ENCODE measurements at regions not wholly inside any gene's neighbourhood (a gene's known extent, or its start where the extent isn't known, plus 50 kb on each side); places are given as distances from the start of the nearest gene placed in this dataset.

DNA sequence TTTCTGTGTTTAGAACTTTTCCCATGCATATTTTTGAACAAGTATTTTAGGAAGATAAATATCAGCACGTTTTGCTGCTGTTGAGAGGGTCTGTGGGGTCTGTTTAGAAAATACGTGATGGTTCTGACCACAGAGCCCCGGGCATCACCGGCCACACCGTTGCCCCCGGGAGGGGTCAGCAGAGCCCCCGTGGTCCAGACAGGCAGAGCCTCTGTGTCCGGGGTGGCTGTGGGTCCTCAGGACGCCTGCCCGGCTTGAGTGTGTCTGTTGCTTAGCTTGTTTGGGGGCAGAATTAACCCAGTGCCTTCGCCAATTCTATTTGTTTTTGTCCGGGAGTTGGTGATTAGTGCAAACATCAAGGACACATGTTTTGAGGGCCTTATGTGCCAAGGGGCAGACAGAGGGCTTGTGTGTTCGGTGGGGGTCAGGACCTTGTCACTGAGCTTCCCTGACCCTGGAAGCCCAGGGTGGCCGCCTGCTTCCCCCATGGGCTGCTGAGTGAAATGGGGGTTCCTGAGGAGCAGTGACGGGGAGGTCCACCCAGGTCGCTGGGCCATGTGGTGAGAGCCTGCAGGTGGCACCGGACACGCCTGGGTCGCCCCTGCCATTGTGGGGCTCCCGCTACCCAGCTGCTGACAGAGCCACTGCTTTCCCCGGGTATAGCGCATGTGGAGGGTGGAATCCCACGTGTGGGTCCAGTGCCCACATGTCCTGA, 122.2 kb downstream of the SIK1 start:
- DNase-seq (ENCODE audit: low read depth): no peak

DNA sequence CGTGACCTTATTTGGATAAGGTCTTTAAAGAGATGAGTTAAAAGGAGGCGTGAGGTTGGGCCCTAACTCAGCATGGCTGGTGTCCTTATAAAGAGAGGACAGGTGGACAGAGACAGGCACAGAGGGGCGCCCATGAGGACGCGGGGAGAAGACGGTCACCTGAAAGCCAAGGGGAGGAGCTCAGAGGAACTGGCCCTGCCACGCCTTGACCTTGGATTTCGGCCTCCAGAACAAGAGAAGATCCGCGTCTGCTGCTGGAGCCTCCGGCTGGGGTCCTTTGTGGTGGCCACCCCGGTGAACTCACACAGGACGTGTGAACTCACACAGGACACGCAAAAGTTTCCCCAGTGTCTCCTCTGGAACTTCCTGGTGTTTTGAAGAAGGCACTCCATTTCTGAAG, 122.7 kb downstream of the SIK1 start:
- no peak for DNase-seq (ENCODE audit: low read depth)

DNA sequence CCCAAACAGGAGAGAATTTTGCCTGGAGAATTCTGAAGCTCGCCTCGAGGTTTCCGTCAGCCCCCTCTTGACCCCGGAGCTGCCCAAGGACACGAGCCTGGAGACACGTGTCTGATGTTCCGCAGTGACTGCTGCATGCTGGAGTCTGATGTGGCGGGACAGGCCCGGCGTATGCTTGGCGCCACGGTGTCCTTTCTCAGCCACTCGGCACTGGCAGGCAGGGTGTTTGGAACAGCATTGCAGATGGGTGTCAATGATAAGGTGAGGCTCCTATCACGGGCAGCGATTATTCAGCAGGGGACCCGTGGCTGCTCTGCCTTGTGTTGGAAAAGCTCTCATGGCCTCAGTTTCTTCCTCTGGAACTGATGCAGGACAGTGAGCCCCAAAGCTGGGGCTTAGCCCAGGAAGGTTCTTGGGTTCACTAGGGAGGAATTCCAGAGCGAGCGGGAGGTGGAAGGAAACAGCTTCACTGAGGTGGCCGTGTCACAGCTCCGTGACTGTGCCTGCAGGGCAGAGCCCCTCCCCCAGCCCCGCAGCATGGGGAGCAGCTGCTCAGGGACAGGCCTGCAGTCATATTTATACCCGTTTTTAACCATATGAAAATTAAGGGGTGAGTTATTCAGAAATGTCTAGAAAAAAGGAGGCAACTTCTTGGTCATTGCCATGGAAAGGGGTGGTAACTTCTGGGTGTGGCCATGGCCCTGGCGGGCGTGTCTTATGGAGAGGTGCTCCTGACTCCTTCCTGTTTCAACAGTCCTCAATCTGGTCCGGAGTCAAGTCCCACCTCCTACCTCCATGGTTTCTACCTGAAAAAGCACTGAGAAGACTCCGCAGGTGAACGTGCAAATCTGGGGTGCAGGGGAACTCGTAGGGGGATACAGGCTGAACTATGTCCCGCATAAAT, 123.4 kb downstream of the SIK1 start:
- no peak for DNase-seq (ENCODE audit: low read depth)

GRCh38 chr21:43302769-43303168, 124.2 kb downstream of the SIK1 start:
- DNase-seq (ENCODE audit: low read depth): no peak

DNA sequence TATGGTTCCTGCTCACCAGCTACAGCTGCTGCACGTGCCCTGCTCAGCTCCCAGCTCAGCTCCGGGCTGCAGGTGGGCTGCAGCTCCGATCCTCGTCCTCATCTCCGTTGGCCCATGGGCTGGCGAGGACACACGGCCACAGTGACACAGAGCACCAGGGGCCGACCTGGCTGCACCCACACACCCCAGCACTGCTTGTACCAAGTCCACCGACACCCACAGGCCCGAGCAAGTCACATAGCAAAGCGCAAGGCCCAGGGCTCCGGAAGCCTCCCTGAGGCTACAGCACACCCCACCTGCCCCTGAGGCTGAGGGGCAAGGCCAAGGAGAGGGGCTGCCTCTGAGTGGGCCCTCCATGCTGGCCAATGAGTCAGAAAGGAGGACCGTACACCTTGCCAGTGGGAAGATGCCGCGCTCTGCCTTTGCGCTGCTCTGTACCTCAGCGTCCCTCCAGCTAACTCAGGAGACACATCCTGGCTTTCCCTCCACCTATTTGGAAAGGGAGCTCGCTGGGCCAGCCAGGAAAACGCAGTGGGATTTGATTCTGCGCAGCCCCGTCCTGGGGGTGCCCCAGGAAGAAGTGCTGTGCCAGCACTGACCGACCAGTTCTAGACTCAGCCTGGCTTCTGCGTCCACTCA, 124.8 kb downstream of the SIK1 start:
- DNase-seq (ENCODE audit: low read depth): no peak

DNA sequence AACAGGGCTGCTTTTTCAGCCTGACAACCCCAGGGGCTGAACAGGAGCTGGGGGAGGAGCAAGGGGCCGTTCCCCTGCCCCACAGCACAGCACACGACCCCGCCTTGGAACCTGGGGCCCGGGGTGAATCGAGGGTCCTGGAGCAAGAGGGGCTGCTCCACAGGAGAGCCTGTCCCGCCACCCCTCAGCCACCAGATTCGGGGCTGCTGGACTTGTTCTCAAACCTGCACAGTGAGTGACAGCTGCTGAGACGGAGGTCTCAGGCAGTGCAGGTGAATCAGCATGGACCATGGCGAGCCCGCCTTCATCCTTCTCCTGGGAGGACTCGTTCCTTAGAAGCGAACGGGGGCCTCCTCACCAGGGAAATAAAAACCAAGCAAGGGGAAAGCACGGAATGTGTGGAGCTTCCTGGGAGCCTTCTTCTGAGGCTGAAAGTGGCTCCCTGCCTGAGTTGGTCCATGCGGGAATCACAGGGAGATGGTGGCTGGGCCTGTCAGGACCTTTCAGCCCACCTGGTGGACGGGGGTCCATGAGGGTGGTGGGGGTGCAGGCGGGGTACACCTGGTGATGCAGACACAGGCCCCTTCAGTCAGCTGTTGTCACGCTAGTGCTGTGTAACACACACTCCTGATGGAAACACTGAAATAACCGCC, 125.4 kb downstream of the SIK1 start:
- no peak for DNase-seq (ENCODE audit: low read depth)

- DNase-seq (ENCODE audit: low read depth): no peak
These were observed 126.2 kb downstream of the SIK1 start for GRCh38 chr21:43300496-43301408.

DNA sequence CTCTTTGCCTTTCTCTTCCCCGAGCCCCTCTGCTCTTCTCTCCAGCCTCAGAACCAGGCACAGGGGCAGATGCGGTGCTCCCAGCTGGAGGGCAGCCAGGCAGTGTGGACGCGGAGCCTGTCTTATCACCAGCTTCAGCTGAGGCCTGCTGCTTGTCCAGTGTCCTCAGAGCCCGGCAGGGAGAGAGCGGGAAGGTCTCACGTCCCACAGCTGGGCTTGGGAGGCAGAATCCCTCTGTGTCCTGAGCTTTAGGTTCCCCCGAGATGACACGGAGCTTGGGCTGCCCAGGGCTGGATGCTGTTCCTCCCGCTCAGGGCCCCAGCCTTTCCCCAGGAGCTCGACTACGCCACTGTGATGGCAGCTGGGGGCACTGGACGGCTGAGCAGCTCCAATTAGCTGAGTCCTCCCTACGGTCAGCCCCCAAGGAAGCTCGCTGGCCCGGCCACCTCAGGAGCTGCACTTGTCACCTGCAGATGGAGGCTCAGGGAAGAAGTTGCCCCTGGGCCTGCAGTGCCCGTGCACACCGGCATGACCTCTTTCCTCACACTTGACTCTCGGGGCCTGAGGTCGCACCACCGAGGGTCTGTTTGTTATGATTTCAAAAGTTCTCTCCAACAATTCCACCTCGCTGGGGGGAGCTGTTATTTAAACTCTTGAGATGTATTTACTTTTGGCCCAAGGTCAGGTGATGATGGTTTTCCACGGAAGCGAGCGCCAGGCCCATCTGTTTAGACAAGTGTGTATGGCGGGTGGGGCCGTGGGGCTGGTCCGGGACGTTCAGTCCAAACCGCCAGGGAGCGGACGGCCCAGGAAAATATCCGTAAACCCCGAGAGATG, 127.3 kb downstream of the SIK1 start:
- no peak for DNase-seq (ENCODE audit: low read depth)

DNA sequence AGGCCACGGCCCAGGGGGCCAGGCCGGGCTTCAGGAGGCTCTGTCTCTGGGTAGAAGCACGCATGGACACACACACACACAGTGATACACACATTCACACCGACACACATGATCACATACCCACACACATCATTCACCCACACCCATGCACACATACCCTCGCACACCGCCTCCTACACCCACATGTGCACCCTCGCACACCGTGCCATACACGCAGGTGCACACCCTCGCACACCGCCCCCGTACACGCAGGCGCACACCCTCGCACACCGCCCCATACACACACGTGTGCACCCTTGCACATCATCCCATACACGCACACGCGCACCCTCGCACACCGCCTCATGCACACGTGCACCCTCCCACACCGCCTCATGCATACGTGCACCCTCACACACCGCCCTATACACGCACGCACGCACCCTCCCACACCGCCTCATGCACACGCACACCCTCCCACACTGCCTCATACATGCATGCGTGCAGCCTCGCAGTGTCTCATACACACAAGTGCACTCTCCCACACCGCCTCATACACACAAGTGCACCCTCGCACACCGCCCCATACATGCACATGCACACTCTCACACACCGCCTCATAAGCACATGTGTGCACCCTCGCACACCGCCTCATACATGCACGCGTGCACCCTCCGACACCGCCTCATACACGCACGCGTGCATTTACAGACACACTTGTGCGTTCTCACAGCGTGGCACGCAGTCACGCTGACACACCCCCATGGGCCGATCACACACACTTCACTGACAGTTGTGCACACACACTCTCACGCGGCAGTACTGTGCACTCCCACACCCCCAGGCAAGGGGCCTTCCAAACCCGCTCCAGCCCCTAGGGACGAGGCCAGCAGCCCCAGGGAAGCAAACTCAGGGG, 128.1 kb downstream of the SIK1 start:
- no peak for DNase-seq (ENCODE audit: low read depth)

- no peak for DNase-seq (ENCODE audit: low read depth)
These were observed 128.9 kb downstream of the SIK1 start for GRCh38 chr21:43297989-43298388.

DNA sequence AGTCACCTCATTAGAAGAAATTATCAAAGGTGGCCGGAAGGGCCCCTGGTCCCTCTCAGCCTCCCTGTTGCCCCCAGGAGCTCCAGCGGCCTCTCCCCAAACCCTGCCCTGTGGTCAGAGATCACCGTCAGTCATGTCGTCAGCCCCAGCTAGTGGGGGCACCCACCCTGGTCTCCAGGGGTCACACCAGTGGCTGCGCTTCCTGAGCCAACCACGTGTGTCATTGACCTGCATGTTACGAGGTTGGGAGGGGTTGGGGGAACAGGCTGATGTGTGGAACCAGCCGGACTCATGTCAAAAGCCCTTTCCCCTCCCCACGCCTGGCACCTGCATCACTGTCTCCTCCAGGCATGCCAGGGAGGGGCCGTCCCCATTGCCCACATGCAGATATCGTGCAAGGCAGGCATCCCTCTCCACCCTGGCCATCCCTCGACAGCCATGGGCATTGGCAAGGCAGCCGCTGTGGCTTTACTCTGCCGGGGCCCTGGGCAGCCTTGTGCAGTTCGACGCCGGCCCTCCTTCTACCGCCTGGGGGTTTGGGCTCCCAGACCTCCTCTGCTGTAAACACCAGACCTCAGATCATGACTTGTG, 128.7 kb downstream of the CRYAA start:
- no peak for DNase-seq (ENCODE audit: low read depth)

DNA sequence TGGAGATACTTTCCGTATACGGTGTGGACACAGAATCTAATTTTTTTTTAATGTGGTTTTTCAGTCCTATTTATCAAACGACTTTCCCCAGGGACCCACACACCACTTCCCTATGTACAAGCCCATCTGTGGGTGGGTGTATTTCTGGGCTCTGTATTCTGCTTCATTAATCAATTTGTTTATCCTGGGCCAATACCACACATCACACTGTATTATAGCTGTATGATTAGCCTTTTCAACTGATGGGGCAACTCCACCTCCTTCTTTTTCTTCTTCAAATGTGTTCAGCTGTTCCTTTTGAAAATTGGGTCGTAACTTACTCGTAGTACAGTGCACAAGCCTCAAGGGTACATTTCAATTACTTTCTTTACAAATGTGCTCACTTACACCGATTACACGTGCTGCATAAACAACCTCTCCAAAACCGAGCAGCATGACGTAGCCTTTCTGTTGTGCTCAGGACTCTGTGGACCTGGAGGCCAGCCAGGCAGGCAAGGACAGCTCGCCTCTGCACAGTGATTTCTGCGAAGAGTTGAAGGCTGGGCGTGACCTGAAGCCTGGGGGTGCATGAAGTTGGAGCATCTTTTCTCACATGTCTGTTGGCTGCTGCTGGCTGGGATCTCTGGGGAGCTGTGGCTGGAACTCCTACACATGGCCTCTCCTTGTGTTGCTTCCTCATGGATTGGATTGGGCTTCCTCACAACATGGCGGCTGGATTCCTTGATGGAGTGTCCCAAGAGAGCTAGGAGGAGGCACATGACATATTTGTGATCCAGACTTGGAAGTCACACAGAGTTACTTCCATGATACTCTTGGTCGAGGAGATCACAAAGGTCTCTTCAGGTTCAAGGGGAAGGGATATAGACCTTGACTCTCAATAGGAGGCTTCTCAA, 126.5 kb downstream of the CRYAA start:
- no peak for DNase-seq (ENCODE audit: low read depth)

DNA sequence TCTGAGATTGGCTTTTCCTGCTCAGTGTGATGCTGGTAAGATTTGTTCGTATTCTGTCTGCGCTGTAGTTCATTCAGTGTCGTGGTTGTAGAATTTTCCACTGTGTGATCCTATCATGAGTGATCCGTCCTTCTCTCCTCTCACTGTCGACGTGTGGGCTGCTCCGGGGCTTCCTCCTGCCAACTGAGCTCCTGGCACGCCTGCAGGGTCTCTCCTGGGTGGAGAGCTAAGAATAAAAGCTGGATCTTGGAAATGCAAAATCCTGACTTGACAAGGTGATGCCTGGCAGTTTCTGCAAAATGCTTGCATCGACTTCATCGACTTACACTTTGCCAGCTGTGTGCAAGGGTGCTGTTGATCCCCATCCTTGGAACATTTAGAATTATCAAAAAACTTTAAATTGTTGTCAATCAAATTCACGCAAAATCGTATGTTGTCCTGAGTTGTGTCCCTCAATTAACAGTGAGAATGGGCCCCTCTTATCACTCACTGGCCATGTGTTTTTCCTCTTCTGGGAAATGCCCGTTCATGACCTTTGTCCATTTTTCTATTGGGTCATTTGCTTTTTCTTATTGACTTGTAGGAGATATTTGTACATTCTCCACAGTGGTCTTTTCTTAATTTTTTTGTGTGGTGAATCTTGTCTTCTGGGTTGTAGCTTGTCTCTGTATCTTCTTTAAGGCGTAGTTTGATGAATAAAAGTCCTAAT, 125.5 kb downstream of the CRYAA start:
- DNase-seq (ENCODE audit: low read depth): no peak

DNA sequence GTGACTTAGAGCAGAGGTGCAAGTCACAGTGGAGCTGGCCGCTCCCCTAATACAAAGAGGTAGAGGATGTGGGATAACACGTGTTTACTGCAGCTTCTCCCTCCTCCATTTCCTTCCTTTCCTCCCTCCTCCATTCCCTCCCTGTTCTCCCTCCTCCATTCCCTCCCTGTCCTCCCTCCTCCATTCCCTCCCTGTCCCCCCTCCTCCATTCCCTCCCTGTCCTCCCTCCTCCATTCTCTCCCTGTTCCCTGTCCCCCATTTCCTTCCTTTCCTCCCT, 124.0 kb downstream of the CRYAA start:
- no peak for DNase-seq (ENCODE audit: low read depth)

DNA sequence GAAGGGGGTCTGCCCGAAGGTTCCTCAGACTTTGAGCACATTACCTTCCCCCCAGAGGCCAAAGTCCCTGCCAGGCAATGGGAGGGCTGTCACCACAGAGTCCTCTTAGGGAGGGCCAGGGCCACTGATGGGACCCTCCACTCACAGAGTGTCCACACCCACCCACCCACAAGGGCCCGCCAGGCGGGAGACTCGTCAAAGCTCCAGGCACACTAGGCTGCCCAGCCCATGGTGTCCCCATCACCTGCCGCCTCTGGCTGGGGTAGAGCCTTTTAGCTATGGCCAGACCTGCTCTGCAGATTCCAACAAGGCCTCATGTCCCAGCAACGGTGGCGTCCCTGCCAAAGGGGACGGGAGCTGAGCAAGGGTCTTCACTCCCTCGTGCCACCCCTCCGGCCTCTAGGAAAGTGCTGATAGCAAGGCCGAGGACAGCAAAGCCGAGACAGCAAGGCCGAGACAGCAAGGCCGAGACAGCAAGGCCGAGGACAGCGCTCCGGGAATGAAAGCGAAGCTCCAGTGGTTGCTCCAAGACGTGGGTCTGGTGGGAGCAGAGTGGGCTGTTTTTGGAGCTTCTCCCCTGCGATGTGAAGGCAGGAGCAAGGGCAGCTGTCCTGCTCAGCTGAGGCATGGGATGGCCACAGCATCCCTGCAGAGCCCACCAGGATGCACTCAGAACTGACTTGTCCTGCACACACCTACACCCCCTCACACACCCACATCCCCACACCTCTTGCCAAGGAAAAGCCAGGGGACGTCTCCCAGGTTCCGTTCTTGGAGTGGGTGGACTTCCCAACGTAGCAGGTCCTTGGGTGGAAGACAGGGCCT, 123.4 kb downstream of the CRYAA start:
- DNase-seq (ENCODE audit: low read depth): no peak
